GDM1 (cell line): ENCODE measurements at regions not wholly inside any gene's neighbourhood (a gene's known extent, or its start where the extent isn't known, plus 50 kb on each side); places are given as distances from the start of the nearest gene placed in this dataset.

Experiments
- DNase-seq: peaks from one replicate; lab custom pipeline; 2025; lab: John Stamatoyannopoulos, UW

DNA sequence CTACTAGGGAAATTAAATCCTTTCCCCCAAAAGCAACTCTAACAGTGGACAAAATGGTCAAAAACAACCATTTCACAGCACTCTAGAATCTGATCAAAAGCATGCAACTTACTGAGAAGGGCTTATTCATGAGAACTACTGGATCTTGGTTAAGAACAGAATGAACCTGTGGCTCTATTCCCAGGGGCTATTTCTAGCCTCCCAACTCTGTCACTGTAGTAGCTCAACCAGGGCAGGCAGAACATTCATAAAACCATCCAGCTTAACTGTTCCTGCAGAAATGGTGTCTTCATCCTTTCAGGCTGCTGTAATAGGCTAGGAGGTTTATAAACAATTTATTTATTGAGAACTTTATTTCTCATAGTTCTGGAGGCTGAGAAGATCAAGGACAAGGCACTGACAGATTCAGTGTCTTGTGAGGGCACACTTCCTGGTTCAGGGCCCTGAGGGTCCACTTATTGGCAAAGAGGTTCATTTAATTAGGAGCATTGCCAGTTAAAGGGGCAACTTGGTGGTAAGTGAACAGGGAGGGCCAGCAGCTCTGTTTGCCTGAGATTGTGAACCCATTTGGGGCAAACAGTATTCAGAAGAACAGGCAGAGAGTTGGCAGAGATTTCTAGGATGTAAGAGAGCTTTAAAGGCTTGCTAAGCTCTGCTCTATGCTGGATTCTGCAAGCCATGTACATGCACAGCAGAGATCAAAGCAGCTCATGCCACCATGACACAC, 238.5 kb upstream of the FBXL7 start:
- no peak for DNase-seq

DNA sequence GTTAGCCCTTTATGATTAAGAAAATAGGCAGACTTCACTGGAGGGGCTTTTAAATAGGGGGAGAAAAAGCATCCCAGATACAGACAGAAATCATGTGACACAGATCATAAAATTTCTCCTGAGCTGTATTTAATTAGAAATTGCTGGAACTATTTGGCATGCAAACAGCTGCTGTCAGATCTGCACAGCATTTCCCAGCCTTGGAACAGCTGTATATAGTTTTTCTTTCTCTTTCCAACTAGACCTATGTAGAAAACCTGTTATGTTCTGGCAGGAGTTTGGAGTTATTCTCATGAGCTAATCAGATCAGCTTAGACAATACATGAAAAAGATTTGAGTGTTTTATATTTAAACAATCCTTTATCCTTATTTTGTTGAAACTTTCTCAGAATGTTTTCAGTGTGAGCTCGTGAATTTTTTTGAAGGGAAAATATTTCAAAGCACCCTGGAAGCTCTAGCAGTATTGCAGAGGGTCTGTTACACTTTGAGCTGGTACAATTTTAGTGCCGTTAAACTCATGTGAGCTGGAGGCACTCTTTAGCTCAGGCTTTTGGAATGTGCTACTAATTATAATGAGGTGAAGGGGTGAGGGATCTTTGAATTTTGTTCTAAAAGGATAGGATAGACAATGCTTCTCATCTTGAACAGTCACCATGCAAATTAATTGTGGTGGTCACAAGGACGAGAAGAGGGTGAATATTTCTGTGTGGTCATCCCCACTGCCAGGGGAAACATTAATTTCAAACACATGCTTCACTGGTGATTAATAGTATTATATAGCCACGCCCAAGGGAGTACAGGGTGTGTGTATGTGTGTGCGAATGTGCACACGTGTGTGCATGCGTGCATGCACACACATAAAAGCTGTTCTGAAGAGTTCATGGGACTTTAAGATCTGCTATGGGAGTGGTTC, 239.4 kb upstream of the FBXL7 start:
- DNase-seq, result no peak

DNA sequence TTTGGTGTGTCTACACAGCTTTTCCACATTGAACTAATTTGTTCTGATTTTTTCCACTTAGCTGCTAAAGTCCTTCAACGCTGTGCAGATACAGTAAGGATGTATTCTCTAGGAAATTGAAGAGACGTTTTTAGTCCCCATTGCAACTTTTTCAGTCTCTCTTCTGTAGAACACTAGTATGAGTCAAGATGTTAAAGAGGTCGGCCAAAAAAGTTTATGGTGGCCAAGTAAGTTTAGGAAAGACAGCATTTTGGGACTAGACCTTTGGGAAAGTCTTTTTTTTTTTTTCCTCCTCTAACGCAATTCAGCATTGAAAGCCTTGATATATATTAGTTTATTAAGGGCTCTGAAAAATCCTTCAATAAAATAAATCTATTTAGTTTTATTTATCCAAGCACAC, 243.5 kb upstream of the FBXL7 start:
- DNase-seq, result no peak

DNA sequence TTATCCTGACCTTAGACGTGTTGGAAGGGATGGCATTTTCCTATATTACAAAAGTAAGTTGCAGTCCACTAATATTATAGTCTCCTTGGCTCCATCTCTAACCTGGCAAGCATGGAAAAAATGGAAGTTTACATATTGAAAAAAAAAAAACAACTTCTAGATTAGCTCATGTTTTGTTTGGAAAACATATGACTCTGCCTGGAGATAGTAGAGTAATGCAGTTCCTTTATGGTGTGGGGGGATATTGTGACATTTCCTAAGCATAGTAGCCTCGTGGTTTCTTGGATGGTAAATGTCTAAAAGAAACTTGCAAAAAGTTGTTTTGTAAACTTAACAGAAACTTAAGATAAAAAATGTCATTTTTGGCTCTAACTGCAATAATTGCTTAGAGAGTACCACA, 244.4 kb upstream of the FBXL7 start:
- DNase-seq, result no peak

DNA sequence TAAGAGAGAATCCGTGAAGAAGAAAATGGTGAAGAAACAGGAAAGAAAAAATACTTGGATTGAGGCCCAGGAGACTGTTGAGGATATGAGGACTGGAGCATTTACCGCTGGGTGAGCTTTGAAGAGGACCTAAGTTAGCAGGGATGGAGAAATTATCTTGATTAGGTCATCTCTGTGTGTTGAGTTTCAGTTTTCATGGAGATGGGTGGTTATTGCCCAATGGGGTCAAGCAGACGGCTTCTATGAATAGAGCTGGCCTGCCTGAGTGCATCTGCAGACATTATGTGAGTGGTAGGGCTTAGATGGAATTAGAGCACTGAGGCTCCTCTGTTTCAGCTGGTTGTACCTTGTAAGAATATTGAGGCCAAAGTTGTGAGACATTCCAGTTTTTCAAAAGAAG, 245.4 kb upstream of the FBXL7 start:
- DNase-seq, result no peak

DNA sequence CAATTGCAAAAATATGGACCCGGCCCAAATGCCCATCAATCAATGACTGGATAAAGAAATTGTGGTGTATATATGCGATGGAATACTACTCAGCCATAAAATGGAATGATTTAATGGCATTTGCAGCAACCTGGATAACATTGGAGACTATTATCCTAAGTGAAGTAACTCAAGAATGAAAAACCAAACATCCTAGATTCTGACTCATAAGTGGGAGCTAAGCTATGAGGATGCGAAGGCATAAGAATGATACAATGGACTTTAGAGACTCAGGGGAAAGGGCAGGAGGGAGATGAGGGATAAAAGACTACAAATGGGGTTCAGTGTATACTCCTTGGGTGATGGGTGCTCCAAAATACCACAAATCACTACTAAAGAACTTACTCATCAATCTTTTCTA, 247.6 kb upstream of the FBXL7 start:
- no peak for DNase-seq

DNA sequence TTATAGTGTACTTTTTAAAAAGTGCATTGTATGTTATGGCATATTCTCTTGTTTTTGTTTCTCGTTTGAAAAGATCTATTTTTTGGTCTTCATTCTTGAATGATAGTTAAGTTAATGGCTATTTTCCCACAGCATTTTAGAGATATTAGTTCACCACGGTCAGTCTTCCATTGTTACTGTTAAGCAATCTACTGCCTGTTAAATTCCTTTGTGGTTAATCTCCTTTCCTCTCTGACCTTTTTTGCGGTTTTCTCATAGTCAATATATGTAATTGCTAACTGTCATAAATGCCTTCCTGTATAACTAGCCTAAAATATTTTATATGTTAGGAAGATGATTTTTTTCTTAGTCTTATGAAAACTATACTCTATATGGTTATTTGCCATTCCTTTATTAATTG, 250.8 kb upstream of the FBXL7 start:
- no peak for DNase-seq

DNA sequence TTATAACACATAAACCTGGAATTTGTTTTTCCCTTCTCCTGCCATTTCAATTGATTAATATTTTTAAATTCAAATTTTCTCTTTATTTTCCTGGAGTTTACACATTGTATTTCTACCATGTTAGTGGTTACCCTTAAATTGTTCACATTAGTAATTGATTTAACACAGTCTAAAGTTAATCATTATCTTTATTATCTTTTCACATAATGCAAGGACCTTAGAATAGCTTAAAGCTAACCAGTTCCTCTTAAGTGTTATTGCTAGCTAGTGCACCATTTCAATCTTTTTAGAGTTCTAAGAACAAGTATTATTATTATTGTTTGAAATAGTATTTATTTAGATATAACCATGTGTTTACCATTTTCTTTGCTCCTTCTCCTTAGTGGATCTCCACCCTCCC, 251.2 kb upstream of the FBXL7 start:
- no peak for DNase-seq

DNA sequence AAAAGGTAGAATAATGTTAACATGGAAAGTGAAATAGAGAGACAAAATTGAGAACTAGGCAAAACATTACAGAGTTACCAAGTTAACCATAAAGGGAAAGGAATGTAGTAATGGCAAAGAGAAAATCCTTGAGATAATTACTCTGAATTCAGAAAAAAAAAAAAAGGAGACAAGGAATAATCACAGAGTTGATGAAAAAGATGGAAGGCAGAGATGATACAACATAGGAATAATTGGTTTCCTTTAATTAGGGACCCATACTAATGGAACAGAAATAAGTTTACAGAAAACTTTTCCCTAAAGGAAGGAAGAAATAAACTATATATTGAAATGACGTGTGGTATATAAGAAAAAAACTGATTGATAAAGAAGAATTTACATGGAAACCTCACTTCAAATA, 254.1 kb upstream of the FBXL7 start:
- no peak for DNase-seq

DNA sequence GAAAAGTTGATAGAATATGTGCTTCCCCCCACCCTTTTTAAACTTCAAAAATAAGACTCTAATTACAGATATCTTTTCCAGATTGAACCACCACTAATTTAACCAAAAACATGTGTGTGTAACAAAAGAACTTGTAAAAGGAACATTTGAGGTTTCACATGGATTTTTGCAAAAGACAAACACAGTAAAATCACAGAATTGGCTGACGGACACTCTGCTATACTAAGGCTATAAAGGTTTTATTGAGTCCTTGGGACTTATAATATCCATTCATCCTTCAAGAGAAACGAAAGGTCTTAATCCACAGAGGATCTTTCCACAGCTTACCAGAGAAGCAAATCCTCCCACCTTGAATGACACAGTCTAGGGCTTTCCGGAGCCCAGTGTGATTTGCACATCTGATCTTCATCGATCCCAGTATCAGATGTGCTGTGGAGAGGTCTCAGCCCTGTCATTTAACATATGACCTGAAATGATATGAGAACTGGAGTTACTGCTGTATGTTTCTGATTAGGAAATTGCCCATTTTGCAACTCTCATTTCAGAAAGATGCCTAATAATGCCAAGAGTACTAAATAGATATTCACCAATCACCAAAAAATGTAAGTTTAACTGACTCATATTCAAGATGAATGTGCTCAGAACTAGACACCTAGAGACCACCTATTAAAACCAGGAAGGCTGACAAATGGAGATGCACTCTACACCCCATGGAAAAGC, 256.5 kb upstream of the FBXL7 start:
- DNase-seq, result no peak

DNA sequence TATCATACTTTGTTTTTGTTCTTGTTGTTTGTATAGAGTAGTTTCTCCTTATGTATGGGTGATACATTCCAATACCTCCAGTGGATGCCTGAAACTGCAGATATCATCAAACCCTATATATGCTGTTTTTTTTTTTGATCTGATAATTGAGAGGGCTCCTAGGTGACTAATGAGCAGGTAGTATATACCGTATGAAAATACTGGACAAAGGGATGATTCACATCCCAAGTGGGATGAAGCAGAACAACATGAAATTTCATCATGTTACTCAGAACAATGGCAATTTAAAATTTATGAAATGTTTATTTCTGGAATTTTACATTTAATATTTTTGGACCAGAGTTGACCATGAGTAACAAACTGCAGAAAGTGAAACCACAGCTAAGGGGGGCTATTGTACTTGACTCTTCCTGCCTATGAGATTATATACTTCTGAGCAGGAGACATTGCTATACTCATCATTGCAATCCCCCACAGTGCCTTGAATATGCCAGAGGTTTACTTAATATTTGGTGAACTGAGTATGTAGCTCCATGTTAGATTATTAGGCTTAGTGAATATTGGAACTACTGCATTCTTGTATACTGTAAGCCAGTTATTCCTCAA, 258.7 kb upstream of the FBXL7 start:
- DNase-seq, result no peak

DNA sequence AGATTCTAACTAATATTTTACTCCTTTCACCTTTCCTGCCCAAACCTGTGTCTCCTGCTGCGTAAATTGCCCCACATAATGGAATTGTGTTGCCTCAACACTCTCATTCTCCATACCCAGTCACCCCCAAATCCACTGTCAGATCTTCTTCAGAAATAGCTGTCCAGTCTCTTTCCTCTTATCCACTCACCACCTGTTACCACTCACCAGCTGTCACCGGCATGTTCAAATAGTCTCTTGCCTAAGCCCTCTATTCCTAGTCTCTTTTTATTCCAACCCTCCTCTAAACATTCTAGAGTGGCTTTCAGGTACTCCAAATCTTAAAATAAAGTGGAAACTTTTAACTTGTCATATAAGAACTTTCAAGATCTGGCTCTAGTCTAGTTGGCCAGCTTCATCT, 262.0 kb upstream of the FBXL7 start:
- no peak for DNase-seq

DNA sequence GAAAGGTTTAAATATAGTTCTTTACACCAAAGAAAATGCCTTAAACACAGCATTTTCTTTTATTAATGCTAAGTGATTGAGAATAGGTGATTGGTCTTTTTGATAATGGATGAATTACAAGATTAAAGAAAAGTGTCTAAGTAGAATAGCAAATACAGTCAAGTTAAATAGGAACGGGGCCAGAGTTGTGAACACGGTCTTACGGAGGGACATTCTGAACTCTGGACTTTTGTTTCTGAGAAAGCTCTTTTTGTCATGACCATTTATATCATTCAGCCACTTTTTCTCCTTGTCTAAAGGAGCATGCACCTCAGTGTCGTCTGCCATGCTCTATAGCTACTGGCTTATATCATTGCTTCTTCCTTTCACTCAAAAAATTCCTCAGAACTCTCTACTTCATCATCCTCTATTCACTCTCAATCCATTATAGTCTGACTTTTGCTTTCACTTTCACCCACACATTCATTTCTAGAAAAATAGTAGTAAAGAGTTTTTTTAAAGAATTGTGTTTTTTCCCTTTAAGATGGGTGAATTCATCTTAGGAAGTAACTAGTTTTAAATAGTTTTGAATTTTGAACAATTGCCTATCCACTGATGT, 263.0 kb upstream of the FBXL7 start:
- no peak for DNase-seq

DNA sequence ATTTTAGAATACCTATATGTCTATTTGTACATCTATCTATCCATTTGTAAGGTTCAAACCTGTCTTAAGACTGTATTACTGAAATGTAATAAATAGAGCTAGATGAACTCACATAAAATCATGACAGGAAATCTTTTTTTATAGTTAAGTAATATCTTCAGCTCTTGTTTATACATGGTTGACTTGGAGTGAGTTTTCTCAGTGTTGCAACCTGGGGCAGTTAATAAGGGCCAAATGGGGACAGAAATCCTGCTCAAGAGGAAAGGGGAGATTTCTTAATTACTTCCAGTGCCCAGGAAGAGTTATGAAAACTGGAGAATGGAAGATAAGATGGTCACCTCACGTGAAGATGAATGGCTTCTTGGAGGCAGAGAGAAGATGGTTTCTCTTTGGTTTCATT, 265.1 kb upstream of the FBXL7 start:
- DNase-seq, result no peak

DNA sequence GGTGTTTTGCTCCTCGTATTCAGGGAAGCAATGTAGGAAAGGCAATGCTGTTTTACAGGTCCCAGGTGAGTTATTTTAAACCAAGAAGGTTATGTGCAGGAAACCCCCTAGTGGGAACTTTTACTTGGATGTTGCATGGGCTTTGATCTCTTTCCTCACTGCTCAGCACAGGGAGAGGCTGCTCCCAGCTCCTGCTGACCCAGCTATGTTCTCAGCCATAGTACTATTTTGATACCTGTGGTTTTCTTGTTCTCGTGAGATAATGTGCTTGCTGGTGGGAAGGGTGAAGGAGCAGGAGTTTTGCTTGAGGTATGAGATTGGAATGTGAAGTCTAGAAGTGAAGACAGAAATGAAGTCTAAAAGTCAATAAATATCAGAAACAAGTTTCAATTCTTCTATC, 265.6 kb upstream of the FBXL7 start:
- no peak for DNase-seq

DNA sequence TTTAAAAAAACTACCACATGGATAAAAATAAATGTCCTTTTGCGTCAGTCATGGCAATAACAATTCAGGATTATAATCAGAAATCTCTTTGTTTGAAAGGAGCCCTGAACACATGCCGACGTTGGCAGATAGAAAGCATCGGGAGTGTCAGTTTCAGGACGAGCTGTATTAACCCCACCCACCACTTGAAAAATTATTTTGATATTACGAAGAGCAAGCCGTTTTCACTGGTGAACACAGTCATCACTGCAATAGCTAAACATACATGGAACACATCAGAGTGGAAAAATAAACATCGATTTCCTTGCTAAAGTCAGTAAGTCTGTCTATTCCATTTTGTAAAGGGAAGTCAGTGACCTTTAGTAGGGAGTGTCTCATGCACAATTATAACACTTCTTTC, 266.4 kb upstream of the FBXL7 start:
- DNase-seq, result no peak

DNA sequence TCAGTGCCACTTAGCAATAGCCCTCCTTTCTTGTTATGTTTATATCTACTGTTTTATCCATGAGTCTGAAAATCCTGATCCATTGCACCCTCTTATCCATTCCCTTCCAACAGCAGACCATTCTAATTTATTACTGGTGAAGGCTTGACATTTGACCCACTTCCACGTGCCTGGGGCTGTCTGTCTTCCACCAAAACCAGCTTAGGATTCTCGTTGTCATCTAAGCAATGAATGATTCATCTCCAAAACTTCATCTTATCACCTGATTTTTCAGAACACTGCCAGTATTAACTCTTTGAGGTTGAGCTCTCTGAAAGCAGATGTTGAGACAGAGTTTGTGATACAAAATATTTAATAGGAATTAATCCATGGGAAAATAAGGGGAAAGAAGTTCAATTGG, 277.8 kb upstream of the FBXL7 start:
- no peak for DNase-seq

DNA sequence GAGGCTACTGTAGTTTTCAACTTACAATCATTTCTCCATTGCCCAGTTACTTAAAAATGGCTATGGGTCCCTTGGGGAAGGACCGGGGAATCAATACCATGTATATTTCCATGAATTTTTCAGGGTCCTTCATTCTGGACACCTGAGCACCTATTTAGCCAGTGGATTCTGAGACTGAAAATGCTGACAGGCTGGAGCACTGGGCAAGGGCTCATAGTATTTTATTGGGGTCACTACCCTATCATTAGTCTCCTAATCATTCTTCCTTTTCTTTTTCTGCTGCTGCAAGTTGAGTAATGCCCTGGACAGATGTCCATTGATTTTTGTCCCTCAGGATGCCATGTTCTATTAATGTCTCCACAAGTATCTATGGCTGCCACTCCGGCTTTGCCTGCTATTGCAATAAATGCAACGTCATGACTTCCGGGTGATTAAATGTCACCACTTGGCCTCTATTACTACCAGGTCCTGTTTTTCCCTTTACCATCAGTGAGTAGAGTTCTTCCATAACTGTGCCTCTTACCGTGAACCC, 279.3 kb upstream of the FBXL7 start:
- DNase-seq, result no peak

DNA sequence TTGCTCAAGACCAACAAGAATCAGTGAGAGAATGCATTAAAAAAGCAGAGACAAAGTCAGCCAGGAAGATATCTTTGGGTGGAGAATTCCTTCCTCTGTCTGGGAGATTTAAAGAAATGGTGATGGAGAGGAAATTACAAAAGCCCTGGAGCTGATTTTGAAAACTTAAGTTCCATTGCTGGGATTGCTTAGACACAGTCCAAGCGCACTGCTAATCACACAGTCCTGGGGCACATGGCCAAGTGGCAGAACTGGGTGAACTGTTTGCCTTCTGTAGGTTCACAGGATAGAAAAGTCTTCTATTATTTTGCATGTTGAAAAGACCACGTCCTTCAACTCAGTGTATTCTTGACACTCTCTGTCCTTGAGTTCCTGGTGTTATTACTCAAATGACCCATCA, 284.9 kb upstream of the FBXL7 start:
- DNase-seq, result no peak

DNA sequence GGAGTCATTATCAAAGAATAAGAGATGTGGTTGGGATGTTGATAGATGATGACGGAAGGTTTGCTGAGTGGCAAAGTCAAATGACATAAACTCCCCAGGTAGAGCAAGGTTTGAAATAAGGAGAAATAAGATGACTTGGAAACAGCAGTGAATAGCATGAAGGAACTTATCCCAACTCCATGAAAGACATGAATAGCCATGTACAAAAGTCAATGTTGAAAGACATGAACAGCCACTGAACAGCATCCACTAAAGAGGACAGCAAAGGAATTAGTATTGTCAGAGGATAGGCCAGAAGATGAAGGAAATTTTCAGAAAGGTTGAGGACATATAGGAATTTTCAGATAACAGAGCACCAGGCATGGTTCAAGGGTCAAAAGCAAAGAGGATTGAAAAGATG, 286.0 kb upstream of the FBXL7 start:
- DNase-seq, result no peak

DNA sequence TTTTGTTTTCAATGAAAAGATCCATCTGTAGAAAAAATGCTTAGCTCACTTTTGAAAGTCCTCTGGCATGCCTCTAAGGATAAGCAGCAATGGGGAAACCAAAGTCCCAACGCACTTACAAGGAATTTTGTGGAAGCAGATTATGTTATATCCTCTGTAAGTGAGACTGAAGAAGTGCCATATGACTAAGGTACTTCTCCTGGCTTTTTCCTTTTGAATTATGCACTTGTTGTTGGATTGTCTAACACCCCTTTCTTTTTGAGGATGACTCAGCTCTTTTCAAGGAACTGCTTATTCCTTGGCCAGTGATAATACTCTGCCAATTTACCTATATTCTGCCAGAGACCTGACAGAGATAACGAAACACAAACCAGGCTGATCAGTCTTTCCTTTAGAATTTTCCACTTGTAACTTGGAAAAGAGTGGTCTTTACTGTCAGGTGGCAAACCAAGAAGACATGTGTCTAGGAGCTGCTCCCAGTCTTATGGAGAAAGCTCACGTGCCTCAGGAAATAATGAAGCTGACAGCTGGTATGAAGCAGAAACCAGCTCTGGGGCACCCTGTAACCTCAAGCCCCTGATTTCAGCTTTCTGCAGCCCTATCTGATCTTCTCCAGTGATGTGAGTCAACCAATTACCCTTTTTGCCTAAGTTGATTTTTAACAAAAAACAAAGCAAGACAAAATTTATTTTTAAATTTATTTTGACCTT, 290.8 kb upstream of the FBXL7 start:
- DNase-seq, result no peak
